NCI-H226 (cell line): ENCODE measurements at regions not wholly inside any gene's neighbourhood (a gene's known extent, or its start where the extent isn't known, plus 50 kb on each side); places are given as distances from the start of the nearest gene placed in this dataset.
A peak's percentile ranks its signal among the peaks of the same experiment; 100 is the strongest.

Source experiments
- DNase-seq: peaks from one replicate; pipeline ENCODE4 v3.0.0-alpha.2; 2015

DNA sequence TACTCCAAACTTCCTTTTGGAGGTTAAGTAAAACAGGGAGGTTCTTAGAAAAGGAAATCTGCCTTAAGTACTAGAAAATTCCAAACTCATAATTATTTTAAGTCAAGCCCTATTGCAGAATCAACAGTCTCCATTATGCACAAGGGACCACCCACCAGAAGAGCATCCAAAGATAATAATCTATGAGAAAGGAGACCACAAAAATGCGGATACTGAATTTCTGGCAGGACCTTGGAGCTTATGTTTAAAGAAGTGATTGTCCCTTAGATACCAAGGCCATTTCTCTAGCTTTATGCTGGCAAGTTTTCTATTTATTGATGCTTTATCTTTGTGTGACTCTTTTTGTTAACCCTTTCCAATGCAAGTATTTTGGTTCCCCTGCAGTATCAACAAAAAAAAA is 404.0 kb upstream of the MMADHC start:
- DNase-seq: no peak

DNA sequence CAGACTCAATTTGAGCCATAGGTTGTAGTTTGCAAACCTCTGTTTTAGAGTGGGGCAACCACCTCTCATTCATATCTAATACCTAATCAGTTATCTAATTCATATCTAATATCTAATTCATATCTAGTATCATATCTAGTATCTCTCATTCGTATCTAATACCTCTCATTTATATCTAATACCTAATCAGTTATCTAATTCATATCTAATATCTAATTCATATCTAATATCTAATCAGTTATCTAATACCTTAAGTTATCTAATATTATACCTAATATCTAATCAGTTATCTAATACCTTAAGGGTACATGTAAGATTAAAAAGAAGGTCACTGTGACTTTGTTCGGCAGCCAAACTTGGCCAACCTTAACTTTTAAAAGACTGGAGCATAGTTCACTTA is 403.4 kb upstream of the MMADHC start:
- DNase-seq: no peak

DNA sequence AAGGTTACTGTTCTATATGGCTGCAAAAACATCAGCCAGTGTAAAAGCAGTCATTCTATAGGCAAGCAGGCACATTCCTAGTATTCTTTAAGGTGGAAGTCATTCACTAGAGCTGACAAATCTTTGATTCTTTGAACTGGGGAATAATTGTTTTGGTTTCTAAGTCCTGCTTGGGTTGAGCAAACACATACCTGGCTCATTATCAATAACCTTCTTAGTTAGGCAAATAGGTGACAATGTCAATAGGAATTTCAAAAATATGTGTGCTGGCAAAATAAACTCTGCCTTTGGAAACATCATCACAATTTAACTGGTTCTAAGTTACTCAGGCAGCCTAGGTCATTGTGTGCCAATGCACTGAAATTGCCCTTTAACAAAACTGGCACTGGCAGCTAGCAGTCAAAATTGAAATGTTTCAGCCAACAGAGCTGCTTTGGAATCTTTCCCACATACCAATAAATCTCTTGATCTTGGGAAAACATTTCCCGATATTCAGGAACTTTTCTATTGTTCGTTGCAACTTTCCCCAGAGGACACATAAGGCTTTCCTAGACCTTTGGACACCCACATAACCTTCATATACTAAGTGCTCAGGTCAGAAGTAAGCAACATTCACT is 402.0 kb upstream of the MMADHC start:
- no peak for DNase-seq

DNA sequence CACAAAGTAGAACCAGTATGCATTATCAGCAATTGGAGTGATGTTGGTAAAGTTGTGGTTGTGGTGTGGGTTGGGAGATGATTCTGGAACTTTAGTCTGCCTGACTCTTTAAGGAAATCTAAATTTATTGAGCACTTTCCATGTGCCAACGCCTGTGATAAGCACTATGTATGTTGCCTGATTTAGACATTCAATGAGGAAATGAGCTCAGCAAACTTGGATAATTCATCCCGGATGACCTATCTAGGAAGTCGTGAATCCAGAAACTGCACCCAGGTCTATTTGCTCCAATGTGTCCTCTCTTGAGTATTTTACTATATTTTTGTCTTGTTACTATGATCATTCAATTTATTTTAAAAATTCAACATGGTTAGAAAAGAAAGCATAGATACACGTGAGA is 400.8 kb upstream of the MMADHC start:
- DNase-seq: no peak

DNA sequence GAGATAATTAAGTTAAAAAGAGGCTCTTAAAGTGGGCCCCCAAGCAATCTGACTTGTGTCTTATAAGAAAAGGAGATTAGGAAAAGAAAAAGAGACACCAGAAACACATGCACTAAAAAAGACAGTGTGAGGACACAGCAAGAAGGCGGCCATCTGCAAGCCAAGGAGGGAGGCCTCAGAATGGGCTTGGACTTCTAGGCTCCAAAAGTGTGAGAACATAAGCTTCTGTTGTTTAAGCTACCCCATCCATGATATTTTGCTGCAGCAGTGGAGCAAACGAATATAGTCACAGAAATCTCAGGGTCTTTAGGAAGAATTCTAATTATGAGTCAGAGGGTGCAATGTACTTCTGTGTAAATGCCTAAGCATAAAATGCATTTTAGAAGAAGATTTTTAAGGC is 399.3 kb upstream of the MMADHC start:
- no peak for DNase-seq

DNA sequence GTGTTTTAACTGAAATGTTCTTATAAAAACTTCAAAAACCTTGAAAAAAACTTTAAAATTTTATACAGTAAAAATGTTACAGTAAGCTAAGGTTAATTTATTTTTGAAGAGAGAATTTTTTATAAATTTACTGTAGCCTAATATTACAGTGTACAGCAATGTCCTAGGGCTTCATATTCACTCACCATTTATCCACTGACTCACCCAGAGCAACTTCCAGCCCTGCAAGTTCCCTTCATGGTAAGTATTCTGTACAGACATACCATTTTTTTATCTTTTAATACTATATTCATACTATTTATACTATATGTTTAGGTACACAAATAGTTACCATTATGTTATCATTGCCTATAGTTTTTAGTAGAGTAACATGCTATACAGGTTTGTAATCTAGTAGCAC is 396.7 kb upstream of the MMADHC start:
- no peak for DNase-seq

DNA sequence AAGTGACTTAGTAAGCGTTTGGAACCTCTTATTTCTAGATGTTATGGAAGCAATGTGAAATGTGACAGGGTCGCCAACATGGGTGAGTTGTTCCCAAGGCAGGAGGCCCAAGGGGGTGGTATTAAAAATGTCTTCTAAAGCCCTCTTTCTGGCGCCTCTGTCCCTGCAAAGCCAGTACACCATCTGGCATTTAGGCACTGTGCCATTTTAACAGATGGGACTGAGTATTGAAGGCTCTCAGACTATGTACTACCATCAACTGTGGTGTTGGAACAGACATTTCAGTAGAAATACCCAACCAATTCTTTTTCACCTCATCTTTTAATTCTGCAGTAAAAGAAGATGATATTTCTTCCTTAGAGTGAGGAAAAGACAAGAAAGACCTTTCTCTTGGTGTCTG is 384.5 kb upstream of the MMADHC start:
- no peak for DNase-seq

DNA sequence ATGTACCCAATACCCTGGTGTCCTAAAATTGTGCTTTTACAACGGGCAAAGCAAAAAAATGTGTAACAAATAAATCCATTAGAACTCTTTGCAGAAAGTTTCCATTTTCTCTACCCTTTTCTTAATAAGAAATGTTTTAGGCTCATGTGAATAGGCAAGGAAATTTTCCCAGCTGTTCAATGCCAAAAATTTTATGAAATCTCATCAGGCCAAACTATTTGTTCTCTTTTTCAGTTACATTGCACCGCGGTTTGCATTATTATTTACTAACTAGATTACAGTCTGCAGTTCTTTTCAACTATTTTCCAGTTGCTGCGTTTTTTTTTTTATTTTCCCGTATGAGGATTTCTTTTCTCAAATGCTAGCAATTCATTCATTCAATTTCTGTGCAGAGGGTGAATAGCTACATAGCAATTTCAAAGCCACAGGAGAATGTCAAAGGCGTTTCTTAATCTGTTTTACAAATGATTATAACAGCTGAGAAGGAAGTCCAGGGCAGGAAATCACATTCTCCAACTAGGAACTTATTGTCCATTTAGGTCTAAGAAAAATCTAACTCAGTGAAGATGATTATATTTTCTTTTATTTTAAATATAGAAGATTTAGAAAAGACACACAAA is 367.5 kb upstream of the MMADHC start:
- DNase-seq: no peak

DNA sequence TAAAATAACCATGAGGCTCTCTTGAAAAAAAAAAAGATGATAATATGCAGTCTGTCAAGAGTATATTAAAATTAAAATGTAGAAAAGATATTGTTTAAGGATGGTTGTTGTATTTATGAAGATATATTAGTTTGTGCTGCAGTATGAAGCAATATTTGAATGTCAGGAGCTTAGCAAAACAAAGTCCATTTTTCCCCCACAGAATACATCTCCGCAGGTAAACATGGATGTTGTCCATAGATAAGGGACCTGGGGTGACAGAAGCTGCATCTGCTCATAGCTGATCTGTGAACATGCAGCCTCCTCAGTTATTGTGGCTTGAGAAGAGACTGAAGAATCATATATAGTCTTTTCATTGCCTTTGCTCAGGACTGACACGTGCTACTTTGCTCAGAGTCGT is 366.1 kb upstream of the MMADHC start:
- no peak for DNase-seq

DNA sequence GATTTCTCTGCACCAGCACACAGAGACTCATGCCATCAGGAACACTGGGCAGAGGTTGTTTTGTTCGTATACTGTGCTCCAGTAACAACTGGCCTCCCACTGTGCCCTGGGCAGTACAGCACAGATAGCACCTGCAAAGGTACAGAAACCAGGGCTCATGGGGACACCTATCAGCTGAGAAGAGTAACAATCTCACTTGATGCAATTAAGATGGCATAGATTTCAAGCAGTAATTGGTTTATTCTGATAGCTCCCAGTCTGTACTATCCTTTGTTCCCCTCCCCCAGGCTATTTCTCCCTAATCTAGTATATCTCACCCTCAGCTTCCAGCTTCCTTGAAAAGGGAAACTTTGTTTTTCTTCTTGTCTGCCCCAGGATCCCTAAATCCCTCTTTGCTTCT is 343.9 kb upstream of the MMADHC start:
- no peak for DNase-seq

DNA sequence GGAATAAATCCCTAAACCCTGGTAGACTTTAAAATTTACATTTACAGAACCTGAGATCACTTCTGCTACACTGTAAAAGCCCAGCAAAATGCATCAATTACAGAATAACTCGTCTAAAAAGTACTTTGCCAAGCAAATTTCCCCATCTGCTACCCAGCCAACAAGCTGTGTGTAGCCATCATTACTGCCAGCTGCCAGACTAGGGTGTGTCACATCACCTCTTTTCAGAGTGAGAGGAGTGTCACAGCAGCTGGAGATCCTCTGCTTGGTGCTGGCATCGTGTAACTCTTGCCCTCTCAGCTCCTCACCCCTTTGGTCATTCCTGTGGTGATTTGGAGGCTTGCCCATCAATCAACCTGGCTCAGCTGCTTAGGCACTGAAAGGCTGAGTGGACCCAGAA is 340.4 kb upstream of the MMADHC start:
- DNase-seq: no peak

DNA sequence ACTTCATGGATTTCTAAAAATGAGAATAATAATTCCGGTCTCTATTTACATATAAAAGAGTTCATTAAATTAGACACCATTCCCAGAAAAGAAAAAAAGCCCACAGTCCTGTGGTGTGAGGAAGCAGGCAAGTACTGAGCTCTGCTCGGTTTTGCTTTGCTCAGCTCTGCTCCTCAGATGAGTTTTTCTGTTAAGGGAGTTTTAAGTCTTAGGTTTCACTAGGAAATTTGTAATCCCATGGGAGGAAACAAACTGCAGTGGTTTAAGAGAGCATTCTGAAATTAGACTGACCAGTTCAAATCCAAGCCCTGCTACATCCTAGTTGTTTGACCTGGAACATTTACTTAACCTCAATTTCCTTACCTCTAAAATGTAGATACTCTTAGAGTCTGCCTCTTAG is 338.6 kb upstream of the MMADHC start:
- no peak for DNase-seq

DNA sequence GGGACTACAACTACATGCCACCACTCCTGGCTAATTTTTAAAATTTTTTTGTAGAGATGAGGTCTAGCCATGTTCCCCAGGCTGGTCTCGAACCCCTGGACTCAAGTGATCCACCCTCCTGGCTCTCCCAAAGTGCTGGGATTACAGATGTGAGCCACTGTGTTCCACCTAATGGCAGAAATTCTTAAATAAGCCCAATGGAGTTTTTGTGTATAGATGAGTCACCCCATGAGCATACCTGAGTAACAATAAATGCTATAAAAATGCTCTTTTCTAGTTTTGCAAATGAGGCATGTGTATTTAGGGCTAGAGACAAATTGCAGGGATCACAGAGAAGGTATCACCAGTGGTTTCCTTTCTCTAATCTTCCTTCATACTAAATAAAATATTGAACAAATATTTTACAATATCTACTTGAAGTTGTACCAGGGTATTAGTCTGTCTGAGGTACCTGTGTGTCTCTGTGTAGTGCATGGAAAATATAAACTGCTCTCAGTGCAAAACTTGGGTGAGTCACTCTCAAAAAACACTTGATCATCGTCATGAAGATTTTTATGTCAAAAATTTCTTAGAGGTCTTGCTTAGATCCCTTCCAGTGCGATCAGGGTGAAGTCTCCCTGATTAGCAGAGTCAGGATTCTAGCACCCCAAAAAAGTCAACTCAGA is 337.1 kb upstream of the MMADHC start:
- no peak for DNase-seq

DNA sequence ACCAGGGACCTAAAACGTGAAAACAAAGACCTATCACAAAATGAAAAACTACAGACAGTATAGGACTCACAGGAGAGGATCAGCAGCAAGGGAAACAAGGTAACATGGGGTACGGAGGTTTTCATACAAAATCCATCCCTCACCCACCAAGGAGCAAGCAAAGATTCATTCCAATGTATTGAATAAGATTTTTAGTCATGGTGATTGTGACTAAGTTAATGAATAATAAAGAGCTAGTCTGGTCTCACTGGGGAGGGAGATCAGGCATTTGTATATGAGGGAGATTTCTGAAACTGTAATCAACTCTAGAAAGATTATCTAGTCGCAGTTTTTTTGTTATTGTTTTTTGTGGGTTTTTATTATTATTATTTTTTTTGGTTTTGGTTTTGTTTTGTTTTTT is 336.5 kb upstream of the MMADHC start:
- no peak for DNase-seq

DNA sequence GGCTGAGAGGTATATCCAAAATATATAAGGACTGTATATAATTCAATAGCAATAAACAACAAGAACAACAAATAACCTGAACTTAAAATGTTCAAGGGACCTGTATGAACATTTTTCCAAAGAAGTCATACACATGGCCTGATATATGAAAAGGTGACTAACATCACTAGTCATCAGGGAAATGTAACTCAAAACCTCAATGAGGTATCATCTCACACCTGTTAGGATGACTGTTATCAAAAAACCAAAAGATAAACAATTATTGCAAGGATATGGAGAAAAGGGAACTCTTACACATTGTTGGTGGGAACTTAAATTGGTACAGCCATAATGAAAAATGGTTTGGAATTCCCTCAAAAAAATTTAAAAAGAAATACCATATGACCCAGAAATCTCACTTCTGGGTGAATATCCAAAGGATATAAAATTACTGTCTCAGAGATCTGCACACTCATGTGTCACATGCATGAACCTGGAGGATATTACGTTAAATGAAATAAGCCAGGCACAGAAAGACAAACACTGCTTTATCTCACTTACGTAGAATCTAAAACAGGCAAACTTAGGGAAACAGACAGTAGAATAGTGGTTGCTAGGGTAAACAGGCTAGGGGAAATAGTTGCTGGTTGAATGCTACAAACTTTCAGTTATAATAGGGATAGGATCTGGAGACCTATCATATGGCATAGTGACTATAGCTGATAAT is 334.5 kb upstream of the MMADHC start:
- DNase-seq: no peak

DNA sequence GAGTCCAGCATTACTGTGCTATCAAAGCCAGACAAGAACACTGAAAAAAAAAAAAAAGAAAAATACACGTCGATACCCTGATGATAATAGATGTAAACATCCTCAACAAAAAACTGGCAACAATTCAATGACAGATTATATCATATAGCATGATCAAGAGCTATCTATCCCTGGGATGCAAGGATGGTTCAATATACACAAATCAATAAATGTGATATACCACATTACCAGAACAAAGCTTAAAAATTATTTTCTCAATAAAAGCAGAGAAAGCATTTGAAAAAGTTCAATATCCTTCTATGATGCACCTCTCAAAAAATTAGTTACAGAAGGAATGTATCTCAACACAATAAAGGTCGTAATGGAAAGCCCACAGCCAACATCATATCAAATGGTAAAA is 332.8 kb upstream of the MMADHC start:
- DNase-seq: no peak

DNA sequence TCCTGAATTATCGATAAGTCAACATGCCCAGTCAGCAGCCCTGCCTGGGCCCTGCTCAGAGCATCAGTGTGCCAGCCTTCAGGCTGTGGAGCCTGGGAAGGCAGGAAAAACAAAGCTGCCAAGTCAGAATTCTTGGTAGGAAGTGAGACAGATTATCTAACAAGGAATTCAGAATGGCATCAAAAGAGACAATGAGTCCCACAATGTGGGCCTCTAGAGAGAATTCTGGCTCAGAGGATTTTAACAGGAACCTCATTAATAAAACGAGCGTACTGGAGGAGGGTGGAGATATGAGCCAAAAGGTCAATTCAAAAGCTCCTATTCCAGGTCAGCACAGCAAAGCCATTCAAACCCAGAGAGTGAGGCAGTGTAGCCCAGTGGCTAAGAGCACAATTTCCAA is 327.6 kb upstream of the MMADHC start:
- DNase-seq: no peak

DNA sequence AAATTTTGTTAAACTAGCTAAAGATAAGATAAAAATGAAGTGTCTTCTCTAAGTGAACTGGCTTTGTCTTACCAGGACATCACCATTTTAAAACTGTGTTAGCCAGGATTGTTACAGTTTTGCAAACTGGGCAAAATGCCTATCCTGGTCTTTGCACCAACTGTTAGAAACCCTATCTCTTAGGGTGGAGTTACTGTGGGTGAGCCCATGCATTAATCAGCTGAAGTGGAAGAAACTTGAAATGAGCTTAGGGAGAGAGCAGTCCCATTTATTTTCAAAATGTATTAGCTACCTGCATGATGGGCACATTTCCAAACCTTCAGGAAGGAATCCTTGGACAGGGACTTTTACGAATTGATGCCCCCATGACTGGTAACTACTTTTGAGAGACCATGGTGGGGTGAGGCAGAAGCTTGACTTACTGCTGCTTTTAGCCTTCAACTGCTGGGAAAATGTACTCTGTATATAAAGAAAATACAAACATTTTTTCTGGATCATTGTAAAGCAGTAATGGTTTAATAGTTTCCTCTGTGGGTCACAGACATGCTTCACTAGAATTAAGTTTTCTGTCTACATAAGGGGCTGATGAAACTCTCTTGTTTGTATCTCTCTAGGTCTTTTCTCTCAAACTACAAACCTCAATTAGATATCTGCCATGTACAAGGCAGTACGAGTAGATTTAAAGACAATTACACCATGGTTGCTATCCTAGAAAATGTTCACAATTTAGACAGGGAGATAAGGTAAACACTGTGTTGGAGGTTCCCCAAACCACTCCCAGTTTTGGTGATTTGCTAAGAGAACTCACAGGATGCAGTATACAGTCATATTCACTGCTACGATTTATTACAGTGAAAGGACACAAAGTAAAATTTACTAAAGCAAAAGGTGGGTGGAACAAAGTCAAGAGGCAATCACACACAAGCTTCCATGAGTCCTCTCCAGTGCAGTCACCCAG is 321.4 kb upstream of the MMADHC start:
- peak; percentile 82 for DNase-seq

DNA sequence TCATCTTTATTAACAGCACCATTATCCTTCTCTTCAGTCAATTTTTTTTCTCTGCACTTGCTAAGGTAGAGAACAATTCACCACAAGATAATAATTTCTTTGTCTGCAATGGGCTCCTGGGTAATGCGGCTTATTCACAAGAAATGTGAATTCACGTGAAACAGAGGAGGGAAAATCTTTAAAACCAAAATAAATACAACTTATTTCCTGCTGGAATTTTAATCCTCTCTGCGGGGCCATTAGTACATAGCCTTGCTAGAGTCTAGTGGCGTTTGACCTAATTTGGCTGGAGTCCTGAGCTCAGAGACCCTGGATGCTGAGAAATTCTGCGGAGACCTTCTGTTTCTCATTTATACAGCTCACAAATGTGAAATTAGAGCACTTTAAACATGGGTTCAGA is 319.3 kb upstream of the MMADHC start:
- DNase-seq: no peak

DNA sequence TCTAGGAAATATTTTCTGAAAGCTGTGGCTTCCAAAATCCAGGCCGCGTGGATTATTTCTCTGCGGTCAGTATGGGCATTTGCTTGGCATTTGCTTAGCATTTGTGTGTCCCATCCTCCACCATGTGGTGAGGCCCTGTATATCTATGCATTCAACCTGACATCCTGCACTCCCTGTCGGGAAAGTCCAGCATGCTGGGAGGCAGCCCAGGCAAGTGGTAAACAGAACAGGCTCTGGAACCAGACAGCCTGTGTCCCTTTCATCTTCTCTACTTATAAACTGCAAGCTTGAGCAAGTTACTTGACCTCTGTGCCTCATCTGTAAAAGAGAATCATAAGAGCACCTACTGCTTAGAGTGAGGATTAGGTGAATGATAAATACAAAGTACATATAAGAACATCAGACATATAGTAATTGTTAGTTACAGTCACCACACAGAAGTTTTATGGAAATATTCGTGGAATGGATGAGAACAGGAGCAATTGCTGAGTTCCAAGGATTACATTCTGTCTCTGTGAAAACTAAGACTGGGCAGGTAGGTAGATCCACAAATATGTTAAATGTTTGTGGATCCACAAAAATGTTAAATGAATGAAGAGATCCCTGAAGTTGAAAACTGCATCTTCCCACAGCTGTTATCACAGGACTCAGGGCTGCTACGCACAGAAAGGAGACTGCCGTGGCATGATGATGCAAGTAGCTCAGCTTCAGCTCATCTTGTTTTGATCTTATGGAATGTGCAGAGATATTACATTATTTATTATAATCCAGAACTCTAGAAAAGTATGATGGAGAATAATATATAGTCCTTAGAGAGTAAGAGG is 317.0 kb upstream of the MMADHC start:
- DNase-seq: no peak

DNA sequence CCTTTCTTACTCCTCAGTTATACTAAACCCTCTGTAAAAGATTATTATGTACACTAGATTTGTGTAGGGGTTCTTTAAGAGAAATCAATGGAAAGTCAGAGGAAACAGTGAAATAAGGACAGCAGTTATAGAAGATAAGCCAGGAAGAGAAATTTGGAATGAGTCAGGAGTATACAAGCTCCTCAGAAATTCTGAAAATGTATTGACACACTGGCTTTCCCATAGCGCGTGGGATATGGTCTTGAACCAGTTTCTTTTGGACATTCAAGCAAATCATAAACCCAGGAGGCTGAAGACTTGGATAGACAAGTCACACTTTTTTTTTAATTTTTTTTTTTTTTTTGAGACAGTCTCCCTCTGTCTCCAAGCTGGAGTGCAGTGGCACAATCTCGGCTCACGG is 316.1 kb upstream of the MMADHC start:
- peak; percentile 22 for DNase-seq

DNA sequence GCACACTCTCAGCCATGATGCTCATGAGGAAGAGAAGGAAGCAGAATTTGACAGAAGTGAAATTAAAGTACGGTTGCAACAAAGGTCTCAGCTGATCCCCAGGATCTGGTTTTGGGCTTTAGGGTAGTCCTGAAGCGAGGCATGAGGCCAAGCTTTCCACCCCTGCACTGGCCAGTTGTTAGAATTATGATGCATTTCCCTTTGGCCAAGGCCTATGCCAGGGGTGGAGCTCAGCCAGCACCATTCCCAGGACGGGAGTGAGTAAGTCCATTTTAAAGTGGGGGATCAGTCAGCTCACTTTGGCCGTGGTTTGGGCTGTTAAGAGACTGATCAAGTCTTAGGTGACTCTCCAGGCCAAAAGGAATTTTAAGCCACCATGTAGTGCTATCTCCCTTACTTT is 314.5 kb upstream of the MMADHC start:
- DNase-seq: peak; percentile 55
